SKM-1 treated with dmso at 0.1 percent for 144 hours (cell line): ENCODE measurements at regions not wholly inside any gene's neighbourhood (a gene's known extent, or its start where the extent isn't known, plus 50 kb on each side); places are given as distances from the start of the nearest gene placed in this dataset.
"Not testable (repeated sequence)": the region's sequence is repeated elsewhere in the genome, so short reads cannot be mapped to it uniquely, and the experiment has no call there.

ENCODE experiments used
- DNase-seq: peaks from one replicate; lab custom pipeline; 2025; ENCODE audit not compliant: unreplicated experiment; lab: John Stamatoyannopoulos, UW

DNA sequence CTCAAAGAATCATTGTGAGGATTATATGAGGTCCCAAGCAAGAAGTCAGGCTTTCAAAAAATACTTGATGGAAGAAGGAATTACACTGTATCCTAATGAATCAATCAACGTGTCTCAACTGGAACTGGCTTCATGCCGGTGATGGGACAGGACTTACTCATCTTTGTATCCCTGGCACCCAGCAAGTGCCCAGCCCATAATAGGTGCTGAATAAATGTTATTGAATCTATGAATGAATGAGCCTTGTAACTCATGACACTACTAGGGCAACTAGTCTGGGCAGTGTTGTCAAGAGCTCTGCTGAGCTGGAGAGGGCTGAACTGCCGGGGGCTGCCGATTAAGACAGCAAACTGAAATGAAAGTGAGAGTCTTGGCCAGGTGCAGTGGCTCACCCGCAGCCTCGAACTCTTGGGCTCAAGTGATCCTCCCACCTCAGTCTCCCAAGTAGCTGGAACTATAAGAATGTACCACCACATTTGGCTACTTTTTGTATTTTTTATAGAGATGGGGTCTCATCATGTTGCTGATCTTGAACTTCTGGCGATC is 87.2 kb upstream of the KIF5B start:
- DNase-seq: no peak

DNA sequence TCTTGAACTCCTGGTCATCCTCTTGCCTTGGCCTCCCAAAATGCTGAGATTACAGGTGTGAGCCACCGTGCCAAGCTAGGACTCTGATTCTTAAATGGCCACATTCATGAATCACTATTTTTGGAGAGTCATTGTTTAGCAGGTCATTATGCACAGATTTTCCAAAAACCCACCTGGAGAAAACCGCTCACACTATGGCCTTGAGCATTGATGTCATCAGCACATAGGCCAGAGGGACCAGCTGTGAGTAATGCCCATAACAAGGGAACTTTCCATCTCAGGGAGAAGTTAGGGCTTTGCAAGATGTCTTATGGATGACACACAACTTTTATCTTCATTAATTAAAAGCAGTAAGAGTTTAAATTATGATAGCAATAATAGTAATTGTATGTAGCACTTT is 86.4 kb upstream of the KIF5B start:
- no peak for DNase-seq

- DNase-seq: no peak
These were observed 85.0 kb upstream of the KIF5B start for GRCh38 chr10:32141018-32141807.

DNA sequence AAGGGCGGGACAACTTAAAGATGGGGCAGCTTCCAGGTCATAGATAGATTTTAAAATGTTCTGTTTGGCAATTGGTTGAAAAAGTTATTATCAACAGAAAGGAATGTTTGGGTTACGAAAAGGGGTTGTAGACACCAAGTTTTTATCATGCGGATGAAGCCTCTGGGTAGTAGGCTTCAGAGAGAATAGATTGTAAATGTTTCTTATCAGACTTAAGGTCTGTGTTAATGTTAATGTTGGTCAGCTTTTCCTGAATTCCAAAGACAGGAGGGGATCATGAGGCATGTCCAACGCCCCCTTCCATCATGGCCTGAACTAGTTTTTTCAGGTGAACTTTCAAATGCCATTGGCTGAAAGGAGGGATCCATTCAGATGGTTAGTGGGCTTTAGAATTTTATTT is 84.2 kb upstream of the KIF5B start:
- no peak for DNase-seq

- DNase-seq: peak; percentile 44
These were observed 83.2 kb upstream of the KIF5B start for GRCh38 chr10:32139223-32140073.

GRCh38 chr10:32136927-32137326 is 80.7 kb upstream of the KIF5B start:
- DNase-seq: not testable (repeated sequence)

GRCh38 chr10:32135796-32136195 is 79.6 kb upstream of the KIF5B start:
- not testable (repeated sequence) for DNase-seq

- no peak for DNase-seq
These were observed 76.2 kb upstream of the KIF5B start for GRCh38 chr10:32132357-32132946.

DNA sequence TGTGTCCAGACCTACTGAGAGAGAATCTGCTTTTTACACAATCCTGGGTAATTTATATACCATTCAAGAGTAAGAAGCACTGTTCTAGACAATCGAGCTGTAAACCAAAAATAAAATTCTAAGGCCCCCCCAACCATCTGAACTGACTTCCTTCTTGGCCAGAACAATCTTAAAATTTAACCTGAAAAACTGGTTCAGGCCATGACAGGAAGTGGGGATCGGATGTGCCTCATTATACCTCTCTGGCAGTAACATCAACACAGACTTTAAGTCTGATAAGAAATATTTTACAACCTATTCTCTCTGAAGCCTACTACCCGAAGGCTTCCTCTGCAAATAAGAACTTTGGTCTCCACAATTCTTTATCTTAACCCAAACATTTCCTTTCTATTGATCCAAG is 75.2 kb upstream of the KIF5B start:
- no peak for DNase-seq

DNA sequence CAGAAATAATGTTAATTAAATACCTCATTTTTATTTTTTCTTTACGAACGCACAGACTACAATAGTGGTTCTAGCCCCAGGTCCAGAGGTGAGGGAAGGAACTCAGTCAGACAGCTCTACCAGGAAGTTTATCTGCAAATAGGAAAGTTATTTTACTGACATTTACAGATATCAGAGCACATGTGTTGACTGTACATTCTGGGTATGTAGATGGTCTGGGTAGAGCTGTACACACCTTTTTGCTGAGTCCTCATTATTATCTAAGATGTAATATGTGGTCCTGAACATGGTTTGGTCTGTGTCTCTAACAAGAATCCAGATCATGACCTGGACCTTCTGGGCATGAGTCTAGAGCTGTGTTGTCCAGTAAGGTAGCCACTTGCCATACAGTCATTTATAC is 74.6 kb upstream of the KIF5B start:
- DNase-seq: no peak

DNA sequence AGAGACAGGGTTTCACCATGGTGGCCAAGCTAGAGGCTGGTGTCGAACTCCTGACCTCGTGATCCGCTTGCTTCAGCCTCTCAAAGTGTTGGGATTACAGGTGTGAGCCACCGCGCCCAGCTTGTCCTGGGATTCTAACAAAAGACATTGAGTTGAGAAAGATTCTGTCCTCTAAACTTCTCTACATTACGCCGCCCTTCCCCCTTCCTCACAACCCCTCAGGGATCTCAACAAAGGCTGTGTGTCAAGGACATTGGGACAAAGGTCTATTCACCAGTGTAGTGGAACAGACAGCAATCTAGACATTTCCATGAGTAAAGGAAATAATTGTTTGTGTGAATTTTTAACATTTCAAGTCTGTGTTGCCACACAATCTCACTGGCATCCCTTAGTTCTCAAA is 68.8 kb upstream of the KIF5B start:
- DNase-seq: no peak

DNA sequence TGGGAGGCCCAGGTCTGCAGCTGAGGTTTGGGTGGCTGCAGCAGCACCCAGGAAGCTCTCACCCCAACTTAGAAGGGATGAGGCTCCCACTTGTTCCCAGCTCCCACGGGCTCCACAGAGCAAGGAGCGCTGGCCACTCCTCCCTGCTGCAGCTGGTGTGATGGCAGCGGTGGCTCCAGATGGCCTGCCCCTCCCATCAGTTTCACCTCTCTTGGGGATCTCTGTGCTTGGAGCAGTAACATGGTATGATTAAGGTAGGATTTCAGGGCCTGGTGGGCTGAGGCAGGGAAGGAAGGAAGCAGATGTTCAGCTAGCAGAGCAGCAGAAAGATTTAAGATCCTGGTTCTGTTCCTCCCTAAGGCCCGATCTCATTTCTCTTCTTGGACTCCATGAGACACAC is 66.8 kb upstream of the KIF5B start:
- no peak for DNase-seq

- no peak for DNase-seq
These were observed 65.4 kb upstream of the KIF5B start for GRCh38 chr10:32121648-32122047.

- no peak for DNase-seq
These were observed 63.9 kb upstream of the KIF5B start for GRCh38 chr10:32120147-32120546.

DNA sequence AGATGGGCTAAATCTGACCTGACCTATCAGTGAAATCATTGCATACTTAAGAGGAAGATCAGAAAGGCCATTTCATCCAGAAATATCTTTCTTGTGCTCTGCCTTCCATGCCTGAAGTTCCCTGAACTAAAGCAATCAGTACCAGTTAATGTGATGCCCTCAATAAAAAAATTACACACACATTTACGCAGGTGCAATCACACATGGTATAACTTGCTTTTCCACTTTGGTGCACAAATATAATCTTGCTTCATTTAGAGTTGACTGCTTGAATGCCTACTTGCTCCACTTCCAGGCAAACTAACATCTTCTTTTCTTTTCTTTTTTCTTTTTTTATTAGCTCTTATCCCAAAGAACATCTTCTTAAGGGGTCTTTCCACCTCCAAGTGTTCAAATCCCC is 58.3 kb upstream of the KIF5B start:
- no peak for DNase-seq

DNA sequence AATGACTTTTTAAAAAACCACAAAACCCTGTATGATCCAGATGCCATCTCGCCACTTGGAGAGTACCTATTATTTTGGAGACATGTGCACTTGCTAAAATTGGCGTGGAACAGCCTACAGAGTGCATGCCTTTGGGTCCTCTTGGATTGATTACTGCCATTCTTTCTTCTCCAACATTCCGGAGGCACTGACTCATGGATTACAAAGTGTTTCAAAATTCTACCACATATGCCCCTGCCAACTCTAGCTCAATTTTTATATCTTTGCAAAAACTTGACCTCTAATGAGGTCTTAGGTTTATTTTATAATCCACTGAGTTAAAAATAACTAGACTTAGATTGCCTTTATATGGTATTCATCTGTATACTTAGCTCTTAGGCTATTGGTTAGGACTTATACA is 55.8 kb upstream of the KIF5B start:
- no peak for DNase-seq

DNA sequence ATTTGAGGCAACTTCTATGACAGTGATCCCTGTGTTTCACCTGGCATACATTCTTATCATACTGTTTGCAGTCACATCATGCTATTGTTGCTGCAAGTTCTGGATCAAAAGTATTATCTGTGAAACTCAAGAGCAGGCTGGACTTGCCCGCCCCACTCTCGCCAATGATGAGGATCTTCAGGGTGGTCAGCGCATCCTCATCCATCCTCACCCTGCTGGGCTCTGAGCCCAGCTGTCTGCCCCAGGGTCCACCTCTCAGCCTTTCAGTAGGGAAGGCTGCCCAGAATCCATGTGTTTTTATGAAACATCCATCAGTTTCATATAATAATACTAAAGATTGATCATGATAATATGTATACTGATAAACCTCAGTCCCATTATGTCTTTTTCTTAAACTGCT is 55.4 kb upstream of the KIF5B start:
- DNase-seq: no peak

DNA sequence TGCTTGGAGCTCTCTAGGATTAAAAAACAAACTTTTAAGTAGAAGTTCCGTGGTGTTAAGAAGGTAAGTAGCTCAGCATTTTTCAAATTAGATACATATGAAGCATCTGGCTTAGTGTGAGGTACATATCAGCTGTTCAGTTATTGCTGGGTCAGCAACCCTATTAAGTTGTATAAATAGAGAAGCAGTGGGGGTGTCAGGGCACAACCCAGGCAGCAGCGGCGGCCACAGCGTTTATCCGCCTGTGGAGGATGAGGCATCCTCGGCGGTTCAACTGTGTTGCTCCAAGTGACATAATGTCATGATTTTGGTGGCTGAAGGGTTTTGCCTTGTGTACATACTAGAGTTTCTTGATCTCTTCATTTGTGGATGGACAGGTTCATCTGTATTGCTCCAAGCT is 54.6 kb upstream of the KIF5B start:
- no peak for DNase-seq

DNA sequence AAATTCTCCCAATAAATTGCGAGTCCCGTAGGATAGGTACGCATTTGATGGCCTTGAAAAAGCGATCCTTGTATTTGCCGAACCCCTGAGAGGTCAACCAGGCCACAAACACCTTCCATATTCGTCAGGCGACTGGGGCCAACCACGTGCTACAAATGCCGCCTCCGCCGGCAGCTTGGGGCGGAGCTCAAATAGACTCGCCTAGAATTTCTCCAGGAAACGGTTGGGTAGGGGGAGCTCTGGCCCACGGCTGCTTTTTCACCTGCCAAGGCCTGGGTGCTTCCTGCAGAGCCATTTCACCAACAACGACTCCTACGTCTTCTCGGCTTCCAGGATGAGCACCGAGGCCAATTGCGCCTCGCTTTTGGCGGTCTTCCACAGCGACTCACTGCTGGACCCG is 53.4 kb upstream of the KIF5B start:
- DNase-seq: no peak
